Retinal pigment epithelial cell (primary cell): ENCODE measurements at regions not wholly inside any gene's neighbourhood (a gene's known extent, or its start where the extent isn't known, plus 50 kb on each side); places are given as distances from the start of the nearest gene placed in this dataset.

Experiments used
- DNase-seq: peaks from one replicate; pipeline ENCODE4 v3.0.0-alpha.2; 2010; ENCODE audit warnings: low read depth
- H3K4me3 ChIP-seq: 2 replicates; pipeline ENCODE4 v1.5.1; 2011; ENCODE audit warnings: mild to moderate bottlenecking, low read length, control low read depth, moderate library complexity
- CTCF ChIP-seq: conservative IDR thresholded peaks from 2 replicates; pipeline ENCODE4 v1.5.1; 2011; ENCODE audit warnings: low read depth, low read length, control low read depth, inconsistent platforms

- no peak for DNase-seq
Observed at GRCh38 chr11:15819679-15820286, 536.6 kb downstream of the SOX6 start.

GRCh38 chr11:15821451-15821850 lies 534.9 kb downstream of the SOX6 start:
- no peak for DNase-seq
- no peak overlapping the region for H3K4me3 ChIP-seq
- TF ChIP-seq CTCF: no peak

More at GRCh38 chr11:15819679-15820286, 536.6 kb downstream of the SOX6 start:
- H3K4me3 ChIP-seq: no peak overlapping the region
- peak; percentile 99 for TF ChIP-seq CTCF

GRCh38 chr11:15824060-15824459 lies 532.3 kb downstream of the SOX6 start:
- no peak for TF ChIP-seq CTCF
- no peak for DNase-seq
- H3K4me3 ChIP-seq: no peak overlapping the region

- no peak overlapping the region for H3K4me3 ChIP-seq
- DNase-seq: no peak
- no peak for TF ChIP-seq CTCF
Observed at GRCh38 chr11:15825976-15826650, 530.2 kb downstream of the SOX6 start.

GRCh38 chr11:15826826-15827225 lies 529.5 kb downstream of the SOX6 start:
- peak; percentile 78 for TF ChIP-seq CTCF
- no peak overlapping the region for H3K4me3 ChIP-seq
- no peak for DNase-seq

GRCh38 chr11:15828215-15828853 lies 528.0 kb downstream of the SOX6 start:
- TF ChIP-seq CTCF: no peak
- no peak overlapping the region for H3K4me3 ChIP-seq
- DNase-seq: no peak
